ENCODE measurements at regions not wholly inside any gene's neighbourhood (a gene's known extent, or its start where the extent isn't known, plus 50 kb on each side); places are given as distances from the start of the nearest gene placed in this dataset.

DNA sequence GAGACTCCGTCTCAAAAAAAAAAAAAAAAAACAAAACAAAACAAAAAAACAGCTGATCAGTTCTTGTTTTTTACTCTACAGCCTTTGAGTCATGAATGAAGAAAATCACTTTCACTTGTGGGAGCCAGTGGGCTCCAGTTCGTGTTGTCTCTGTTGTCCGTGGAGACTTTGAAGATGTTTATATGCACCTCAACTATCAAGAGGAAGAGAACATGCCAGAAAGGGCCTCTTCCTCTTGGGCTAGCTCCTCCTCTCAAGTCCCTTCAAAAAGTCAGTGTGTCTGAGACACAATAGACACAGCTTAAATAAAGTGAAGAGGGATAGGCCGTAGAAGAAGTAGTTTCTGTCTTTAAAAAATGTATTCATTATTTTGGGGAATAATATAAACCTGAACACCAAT, 182.7 kb downstream of the KDR start:
- Histone ChIP-seq H4K20me1 (ENCODE audit: low read depth, low read length) (no peaks in the 10 kb centered on the region), H2AFZ (ENCODE audit: low read depth, low read length, severe bottlenecking) (no peak overlapping the region), H3K27ac (ENCODE audit: low read depth, low read length) (no peak overlapping the region), H3K9me3 (ENCODE audit: insufficient read depth, low read length) (no peaks in the 10 kb centered on the region), H3K4me3 (ENCODE audit: insufficient read depth, low read length, poor library complexity, severe bottlenecking) (no peak overlapping the region), H3K4me2 (ENCODE audit: low read depth, low read length, poor library complexity, severe bottlenecking) (no peak overlapping the region), H3K9me2 (replicated peaks; ENCODE audit: insufficient read depth, low read length) (no peaks in the 10 kb centered on the region), H3F3A (ENCODE audit: insufficient read depth) (no peaks in the 10 kb centered on the region), H3K36me3 (ENCODE audit: low read length) (no peaks in the 10 kb centered on the region), H3K79me2 (ENCODE audit: insufficient read depth, low read length) (no peaks in the 10 kb centered on the region), H3K27me3 (ENCODE audit: low read length) (no peaks in the 10 kb centered on the region), H3K9ac (ENCODE audit: low read length) (no peak overlapping the region)
- TF ChIP-seq EZH2phosphoT487 (conservative IDR thresholded peaks at IDR 0.05; ENCODE audit: low read length) (no peak), CTCF (IDR thresholded peaks at IDR 0.05; ENCODE audit: insufficient read depth, low read length, poor library complexity, severe bottlenecking) (no peak)

- no peaks in the 10 kb centered on the region for H3K9me3 ChIP-seq (ENCODE audit: insufficient read depth, low read length)
- no peaks in the 10 kb centered on the region for H4K20me1 ChIP-seq (ENCODE audit: low read depth, low read length)
- H3K9ac ChIP-seq (ENCODE audit: low read length), result no peak overlapping the region
- TF ChIP-seq EZH2phosphoT487 (conservative IDR thresholded peaks at IDR 0.05; ENCODE audit: low read length), result no peak
- TF ChIP-seq CTCF (IDR thresholded peaks at IDR 0.05; ENCODE audit: insufficient read depth, low read length, poor library complexity, severe bottlenecking), result no peak
- H3K36me3 ChIP-seq (ENCODE audit: low read length), result no peaks in the 10 kb centered on the region
- H3K9me2 ChIP-seq (replicated peaks; ENCODE audit: insufficient read depth, low read length), result no peaks in the 10 kb centered on the region
- no peaks in the 10 kb centered on the region for H3K79me2 ChIP-seq (ENCODE audit: insufficient read depth, low read length)
- no peak overlapping the region for H3K4me2 ChIP-seq (ENCODE audit: low read depth, low read length, poor library complexity, severe bottlenecking)
- no peak overlapping the region for H3K27ac ChIP-seq (ENCODE audit: low read depth, low read length)
- H3K27me3 ChIP-seq (ENCODE audit: low read length), result no peaks in the 10 kb centered on the region
- H3K4me3 ChIP-seq (ENCODE audit: insufficient read depth, low read length, poor library complexity, severe bottlenecking), result no peak overlapping the region
- H2AFZ ChIP-seq (ENCODE audit: low read depth, low read length, severe bottlenecking), result no peak overlapping the region
- H3F3A ChIP-seq (ENCODE audit: insufficient read depth), result no peaks in the 10 kb centered on the region
These were observed 183.3 kb downstream of the KDR start for GRCh38 chr4:54941994-54942552.

DNA sequence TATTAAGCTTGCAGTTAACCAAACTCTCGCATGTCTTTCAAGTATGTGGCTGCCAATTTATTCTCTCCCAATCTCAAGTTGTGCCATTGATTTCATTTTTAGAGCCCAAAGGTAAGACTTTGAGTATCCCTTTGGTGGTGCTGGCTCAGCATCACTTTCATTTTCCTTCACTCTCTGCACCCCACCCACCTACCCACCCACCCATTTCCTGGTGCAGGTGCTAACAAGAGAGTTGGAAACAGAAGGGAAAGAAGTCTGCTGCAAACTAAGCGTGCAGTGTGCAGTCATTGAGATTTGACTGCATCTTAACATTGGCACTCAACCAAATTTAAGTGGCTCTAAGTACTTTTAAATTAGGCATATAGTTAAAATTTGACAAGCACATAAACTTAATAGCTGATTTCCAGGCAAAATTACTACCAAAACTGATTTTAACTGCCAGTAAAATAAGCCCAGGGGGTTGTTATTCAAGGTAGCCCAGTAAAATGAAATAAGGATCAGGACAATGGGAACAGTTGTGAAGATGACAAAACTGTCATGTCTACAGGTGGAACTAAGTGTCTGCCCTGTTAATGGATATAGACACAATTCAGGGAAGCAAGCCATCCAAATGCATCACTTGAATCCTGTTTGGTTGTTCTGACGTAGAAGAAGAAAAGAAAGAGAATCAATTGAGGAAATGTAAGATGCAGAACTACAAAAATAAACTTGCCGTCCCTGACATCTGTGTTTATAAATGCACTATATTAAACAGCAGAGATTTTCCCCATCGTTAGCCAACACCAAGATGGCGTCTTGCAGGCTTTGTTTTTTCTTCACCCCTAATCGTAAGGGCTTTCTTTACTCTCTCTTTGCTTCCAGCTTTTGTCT, 184.2 kb downstream of the KDR start:
- H3K9me3 ChIP-seq (ENCODE audit: insufficient read depth, low read length), result no peaks in the 10 kb centered on the region
- H3K4me2 ChIP-seq (ENCODE audit: low read depth, low read length, poor library complexity, severe bottlenecking), result no peak overlapping the region
- no peak overlapping the region for H3K27ac ChIP-seq (ENCODE audit: low read depth, low read length)
- no peaks in the 10 kb centered on the region for H3K36me3 ChIP-seq (ENCODE audit: low read length)
- no peak overlapping the region for H2AFZ ChIP-seq (ENCODE audit: low read depth, low read length, severe bottlenecking)
- no peaks in the 10 kb centered on the region for H3K27me3 ChIP-seq (ENCODE audit: low read length)
- no peak overlapping the region for H3K4me3 ChIP-seq (ENCODE audit: insufficient read depth, low read length, poor library complexity, severe bottlenecking)
- no peaks in the 10 kb centered on the region for H4K20me1 ChIP-seq (ENCODE audit: low read depth, low read length)
- H3K9me2 ChIP-seq (replicated peaks; ENCODE audit: insufficient read depth, low read length), result no peaks in the 10 kb centered on the region
- no peaks in the 10 kb centered on the region for H3K79me2 ChIP-seq (ENCODE audit: insufficient read depth, low read length)
- no peak for TF ChIP-seq CTCF (IDR thresholded peaks at IDR 0.05; ENCODE audit: insufficient read depth, low read length, poor library complexity, severe bottlenecking)
- no peak for TF ChIP-seq EZH2phosphoT487 (conservative IDR thresholded peaks at IDR 0.05; ENCODE audit: low read length)
- H3K9ac ChIP-seq (ENCODE audit: low read length), result no peak overlapping the region
- H3F3A ChIP-seq (ENCODE audit: insufficient read depth), result no peaks in the 10 kb centered on the region

Data from SU-DHL-6 (cell line).